ENCODE measurements at regions not wholly inside any gene's neighbourhood (a gene's known extent, or its start where the extent isn't known, plus 50 kb on each side); places are given as distances from the start of the nearest gene placed in this dataset.

DNA sequence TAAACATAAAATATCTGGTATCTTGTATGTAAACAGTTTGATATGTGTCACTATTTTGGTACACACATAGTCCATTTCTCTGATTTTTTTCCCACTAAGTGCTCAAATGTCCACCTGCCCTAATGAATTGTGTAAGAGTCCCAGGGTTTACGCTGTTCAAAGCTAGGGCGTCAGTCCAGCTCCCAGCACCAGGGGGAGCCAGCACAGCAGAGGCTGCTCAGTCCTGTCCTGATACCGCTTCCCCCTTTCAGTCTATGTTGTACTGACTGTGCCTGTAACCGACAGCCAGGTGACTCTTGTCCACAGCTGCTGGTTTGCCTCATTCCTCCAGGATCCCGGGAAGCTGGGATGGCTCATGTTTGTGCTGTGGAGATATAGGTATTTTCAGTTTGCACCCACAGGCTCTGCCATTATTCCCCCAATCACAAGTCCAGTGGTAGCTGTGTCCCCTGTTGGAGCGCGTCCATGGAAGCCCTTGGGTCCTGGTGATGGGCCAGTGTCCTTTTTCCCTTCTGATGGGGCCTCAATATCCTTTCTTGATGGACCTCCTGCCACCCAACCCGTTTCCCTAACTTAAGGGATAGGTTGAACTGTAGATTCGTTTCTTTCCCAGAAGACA is 242.0 kb downstream of the NEDD1 start:
- H3K9ac ChIP-seq = no peak overlapping the region
- H3K9me3 ChIP-seq = no peaks in the 10 kb centered on the region
- DNase-seq = peak; percentile 62
- 31% methylated on average over 9 of the region's 9 CpGs for WGBS (ENCODE audit: low lambda C conversion rate)
- POLR2A ChIA-PET = no interaction called here
- H3K9me2 ChIP-seq = no peaks in the 10 kb centered on the region
- TF ChIP-seq RAD21 (IDR thresholded peaks at IDR 0.05; ENCODE audit: low read length) (peak; percentile 86), GABPA (IDR thresholded peaks at IDR 0.05; ENCODE audit: low read depth) (no peak), TAF1 (IDR thresholded peaks at IDR 0.05; ENCODE audit: borderline replicate concordance, low read depth, low read length) (no peak), SMC3 (IDR thresholded peaks at IDR 0.05; ENCODE audit: low read depth, low read length) (peak; percentile 83), RFX5 (IDR thresholded peaks at IDR 0.05; ENCODE audit: low read length) (no peak), RCOR1 (IDR thresholded peaks at IDR 0.05; ENCODE audit: low read length) (no peak), SIN3A (IDR thresholded peaks at IDR 0.05; ENCODE audit: borderline replicate concordance, low read depth, low read length) (no peak), ELF1 (IDR thresholded peaks at IDR 0.05) (no peak)
- TF ChIP-seq, protein P1, sequence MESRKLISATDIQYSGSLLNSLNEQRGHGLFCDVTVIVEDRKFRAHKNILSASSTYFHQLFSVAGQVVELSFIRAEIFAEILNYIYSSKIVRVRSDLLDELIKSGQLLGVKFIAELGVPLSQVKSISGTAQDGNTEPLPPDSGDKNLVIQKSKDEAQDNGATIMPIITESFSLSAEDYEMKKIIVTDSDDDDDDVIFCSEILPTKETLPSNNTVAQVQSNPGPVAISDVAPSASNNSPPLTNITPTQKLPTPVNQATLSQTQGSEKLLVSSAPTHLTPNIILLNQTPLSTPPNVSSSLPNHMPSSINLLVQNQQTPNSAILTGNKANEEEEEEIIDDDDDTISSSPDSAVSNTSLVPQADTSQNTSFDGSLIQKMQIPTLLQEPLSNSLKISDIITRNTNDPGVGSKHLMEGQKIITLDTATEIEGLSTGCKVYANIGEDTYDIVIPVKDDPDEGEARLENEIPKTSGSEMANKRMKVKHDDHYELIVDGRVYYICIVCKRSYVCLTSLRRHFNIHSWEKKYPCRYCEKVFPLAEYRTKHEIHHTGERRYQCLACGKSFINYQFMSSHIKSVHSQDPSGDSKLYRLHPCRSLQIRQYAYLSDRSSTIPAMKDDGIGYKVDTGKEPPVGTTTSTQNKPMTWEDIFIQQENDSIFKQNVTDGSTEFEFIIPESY (IDR thresholded peaks at IDR 0.05; ENCODE audit: borderline replicate concordance, low read depth) = no peak
- TF ChIP-seq, protein P2, sequence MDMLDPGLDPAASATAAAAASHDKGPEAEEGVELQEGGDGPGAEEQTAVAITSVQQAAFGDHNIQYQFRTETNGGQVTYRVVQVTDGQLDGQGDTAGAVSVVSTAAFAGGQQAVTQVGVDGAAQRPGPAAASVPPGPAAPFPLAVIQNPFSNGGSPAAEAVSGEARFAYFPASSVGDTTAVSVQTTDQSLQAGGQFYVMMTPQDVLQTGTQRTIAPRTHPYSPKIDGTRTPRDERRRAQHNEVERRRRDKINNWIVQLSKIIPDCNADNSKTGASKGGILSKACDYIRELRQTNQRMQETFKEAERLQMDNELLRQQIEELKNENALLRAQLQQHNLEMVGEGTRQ (IDR thresholded peaks at IDR 0.05; ENCODE audit: borderline replicate concordance, low read depth, low read length) = no peak
- TF ChIP-seq, protein P3, sequence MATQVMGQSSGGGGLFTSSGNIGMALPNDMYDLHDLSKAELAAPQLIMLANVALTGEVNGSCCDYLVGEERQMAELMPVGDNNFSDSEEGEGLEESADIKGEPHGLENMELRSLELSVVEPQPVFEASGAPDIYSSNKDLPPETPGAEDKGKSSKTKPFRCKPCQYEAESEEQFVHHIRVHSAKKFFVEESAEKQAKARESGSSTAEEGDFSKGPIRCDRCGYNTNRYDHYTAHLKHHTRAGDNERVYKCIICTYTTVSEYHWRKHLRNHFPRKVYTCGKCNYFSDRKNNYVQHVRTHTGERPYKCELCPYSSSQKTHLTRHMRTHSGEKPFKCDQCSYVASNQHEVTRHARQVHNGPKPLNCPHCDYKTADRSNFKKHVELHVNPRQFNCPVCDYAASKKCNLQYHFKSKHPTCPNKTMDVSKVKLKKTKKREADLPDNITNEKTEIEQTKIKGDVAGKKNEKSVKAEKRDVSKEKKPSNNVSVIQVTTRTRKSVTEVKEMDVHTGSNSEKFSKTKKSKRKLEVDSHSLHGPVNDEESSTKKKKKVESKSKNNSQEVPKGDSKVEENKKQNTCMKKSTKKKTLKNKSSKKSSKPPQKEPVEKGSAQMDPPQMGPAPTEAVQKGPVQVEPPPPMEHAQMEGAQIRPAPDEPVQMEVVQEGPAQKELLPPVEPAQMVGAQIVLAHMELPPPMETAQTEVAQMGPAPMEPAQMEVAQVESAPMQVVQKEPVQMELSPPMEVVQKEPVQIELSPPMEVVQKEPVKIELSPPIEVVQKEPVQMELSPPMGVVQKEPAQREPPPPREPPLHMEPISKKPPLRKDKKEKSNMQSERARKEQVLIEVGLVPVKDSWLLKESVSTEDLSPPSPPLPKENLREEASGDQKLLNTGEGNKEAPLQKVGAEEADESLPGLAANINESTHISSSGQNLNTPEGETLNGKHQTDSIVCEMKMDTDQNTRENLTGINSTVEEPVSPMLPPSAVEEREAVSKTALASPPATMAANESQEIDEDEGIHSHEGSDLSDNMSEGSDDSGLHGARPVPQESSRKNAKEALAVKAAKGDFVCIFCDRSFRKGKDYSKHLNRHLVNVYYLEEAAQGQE (IDR thresholded peaks at IDR 0.05; ENCODE audit: low read depth, low read length) = no peak
- TF ChIP-seq, protein P4, sequence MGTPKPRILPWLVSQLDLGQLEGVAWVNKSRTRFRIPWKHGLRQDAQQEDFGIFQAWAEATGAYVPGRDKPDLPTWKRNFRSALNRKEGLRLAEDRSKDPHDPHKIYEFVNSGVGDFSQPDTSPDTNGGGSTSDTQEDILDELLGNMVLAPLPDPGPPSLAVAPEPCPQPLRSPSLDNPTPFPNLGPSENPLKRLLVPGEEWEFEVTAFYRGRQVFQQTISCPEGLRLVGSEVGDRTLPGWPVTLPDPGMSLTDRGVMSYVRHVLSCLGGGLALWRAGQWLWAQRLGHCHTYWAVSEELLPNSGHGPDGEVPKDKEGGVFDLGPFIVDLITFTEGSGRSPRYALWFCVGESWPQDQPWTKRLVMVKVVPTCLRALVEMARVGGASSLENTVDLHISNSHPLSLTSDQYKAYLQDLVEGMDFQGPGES (IDR thresholded peaks at IDR 0.05; ENCODE audit: low read depth, low read length) = no peak
- TF ChIP-seq, protein P5, sequence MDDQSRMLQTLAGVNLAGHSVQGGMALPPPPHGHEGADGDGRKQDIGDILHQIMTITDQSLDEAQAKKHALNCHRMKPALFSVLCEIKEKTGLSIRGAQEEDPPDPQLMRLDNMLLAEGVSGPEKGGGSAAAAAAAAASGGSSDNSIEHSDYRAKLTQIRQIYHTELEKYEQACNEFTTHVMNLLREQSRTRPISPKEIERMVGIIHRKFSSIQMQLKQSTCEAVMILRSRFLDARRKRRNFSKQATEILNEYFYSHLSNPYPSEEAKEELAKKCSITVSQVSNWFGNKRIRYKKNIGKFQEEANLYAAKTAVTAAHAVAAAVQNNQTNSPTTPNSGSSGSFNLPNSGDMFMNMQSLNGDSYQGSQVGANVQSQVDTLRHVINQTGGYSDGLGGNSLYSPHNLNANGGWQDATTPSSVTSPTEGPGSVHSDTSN (IDR thresholded peaks at IDR 0.05) = no peak
- TF ChIP-seq, protein P6, sequence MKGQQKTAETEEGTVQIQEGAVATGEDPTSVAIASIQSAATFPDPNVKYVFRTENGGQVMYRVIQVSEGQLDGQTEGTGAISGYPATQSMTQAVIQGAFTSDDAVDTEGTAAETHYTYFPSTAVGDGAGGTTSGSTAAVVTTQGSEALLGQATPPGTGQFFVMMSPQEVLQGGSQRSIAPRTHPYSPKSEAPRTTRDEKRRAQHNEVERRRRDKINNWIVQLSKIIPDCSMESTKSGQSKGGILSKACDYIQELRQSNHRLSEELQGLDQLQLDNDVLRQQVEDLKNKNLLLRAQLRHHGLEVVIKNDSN (IDR thresholded peaks at IDR 0.05; ENCODE audit: borderline replicate concordance, low read depth) = no peak
- TF ChIP-seq, protein P7, sequence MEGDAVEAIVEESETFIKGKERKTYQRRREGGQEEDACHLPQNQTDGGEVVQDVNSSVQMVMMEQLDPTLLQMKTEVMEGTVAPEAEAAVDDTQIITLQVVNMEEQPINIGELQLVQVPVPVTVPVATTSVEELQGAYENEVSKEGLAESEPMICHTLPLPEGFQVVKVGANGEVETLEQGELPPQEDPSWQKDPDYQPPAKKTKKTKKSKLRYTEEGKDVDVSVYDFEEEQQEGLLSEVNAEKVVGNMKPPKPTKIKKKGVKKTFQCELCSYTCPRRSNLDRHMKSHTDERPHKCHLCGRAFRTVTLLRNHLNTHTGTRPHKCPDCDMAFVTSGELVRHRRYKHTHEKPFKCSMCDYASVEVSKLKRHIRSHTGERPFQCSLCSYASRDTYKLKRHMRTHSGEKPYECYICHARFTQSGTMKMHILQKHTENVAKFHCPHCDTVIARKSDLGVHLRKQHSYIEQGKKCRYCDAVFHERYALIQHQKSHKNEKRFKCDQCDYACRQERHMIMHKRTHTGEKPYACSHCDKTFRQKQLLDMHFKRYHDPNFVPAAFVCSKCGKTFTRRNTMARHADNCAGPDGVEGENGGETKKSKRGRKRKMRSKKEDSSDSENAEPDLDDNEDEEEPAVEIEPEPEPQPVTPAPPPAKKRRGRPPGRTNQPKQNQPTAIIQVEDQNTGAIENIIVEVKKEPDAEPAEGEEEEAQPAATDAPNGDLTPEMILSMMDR (IDR thresholded peaks at IDR 0.05) = peak; percentile 55
- H3K4me2 ChIP-seq = no peak overlapping the region
- no peaks in the 10 kb centered on the region for H3K79me2 ChIP-seq (ENCODE audit: insufficient read depth)
- H3K27me3 ChIP-seq (ENCODE audit: insufficient read depth) = no peaks in the 10 kb centered on the region
- no peak overlapping the region for H3K4me3 ChIP-seq (ENCODE audit: low read depth in 2 of 2, low read length in 1 of 2)
- no peak overlapping the region for H3K27ac ChIP-seq (ENCODE audit: low read depth in 2 of 2, low read length in 1 of 2)
- no peak overlapping the region for H2AFZ ChIP-seq (ENCODE audit: low read depth)
- H3K36me3 ChIP-seq (replicated peaks in 1 of 2; ENCODE audit: control insufficient read depth in 1 of 2, insufficient read depth in 2 of 2, low read length in 1 of 2) = no peaks in the 10 kb centered on the region
- no peaks in the 10 kb centered on the region for H3K4me1 ChIP-seq (ENCODE audit: control insufficient read depth in 1 of 2, insufficient read depth in 2 of 2, low read depth in 1 of 2, low read length in 1 of 2)
- no peaks in the 10 kb centered on the region for H4K20me1 ChIP-seq (ENCODE audit: insufficient read depth)
- no peaks in the 10 kb centered on the region for H3F3A ChIP-seq (replicated peaks; ENCODE audit: insufficient read depth)
- CTCF ChIA-PET = interaction anchor here (0.6 to 4.9 kb wide), 34 partner anchors 9 to 1604 kb away, joined by 3 to 54 read pairs (median 4); no protein-coding TSS in a partner anchor
